CD4-positive, alpha-beta T cell (primary cell): ENCODE measurements at regions not wholly inside any gene's neighbourhood (a gene's known extent, or its start where the extent isn't known, plus 50 kb on each side); places are given as distances from the start of the nearest gene placed in this dataset.

ENCODE experiments used
- ATAC-seq: fragments of 200-7000 bp; cut with Tn5 transposase; one replicate; pipeline ENCODE4 v1.10.0; 2022; ENCODE audit warnings: mild to moderate bottlenecking; ENCODE audit not compliant: poor library complexity
- CTCF ChIA-PET: fragments of 350-600 bp; sonication (Branson Sonifier 250); formaldehyde crosslinking; loops from one replicate; lab custom pipeline; 2021; ENCODE audit warnings: antibody characterized with exemption, inconsistent platforms; lab: Charles Lee
- POLR2A ChIA-PET: fragments of 350-600 bp; sonication (Branson Sonifier 250); formaldehyde crosslinking; loops from one replicate; lab custom pipeline; 2021; ENCODE audit warnings: antibody characterized with exemption, inconsistent platforms; lab: Charles Lee
- DNase-seq, 14 experiments: peaks; one replicate each; pipeline ENCODE4 v3.0.0-alpha.2; 2013 to 2020; ENCODE audit warnings: mixed read lengths in 2 of 14
- H3K27ac ChIP-seq, 2 donors: one replicate each; pipeline versions ENCODE4 v1.5.1 to v1.7.0; 2013; ENCODE audit warnings: low read length in 2 of 2, low read depth in 1 of 2, mild to moderate bottlenecking in 1 of 2
- H3K27me3 ChIP-seq, 2 experiments: 1 replicate in 1 of 2; 2 replicates in 1 of 2; pipeline versions ENCODE4 v1.6.1 to v1.7.0; 2013; ENCODE audit warnings: low read length in 2 of 2, control low read depth in 1 of 2, mild to moderate bottlenecking in 1 of 2, moderate library complexity in 1 of 2; ENCODE audit not compliant: insufficient read depth in 2 of 2, control insufficient read depth in 1 of 2
- H3K36me3 ChIP-seq: one replicate; pipeline ENCODE4 v1.6.1; 2013; ENCODE audit warnings: low read length, control low read depth; ENCODE audit not compliant: insufficient read depth
- H3K4me1 ChIP-seq: one replicate; pipeline ENCODE4 v1.6.1; 2013; ENCODE audit warnings: low read length, control low read depth; ENCODE audit not compliant: insufficient read depth
- H3K4me3 ChIP-seq: one replicate; pipeline ENCODE4 v1.5.1; 2013; ENCODE audit warnings: mild to moderate bottlenecking, low read length, moderate library complexity
- H3K9me3 ChIP-seq, 2 experiments: 1 replicate in 1 of 2; 2 replicates in 1 of 2; pipeline versions ENCODE4 v1.6.1 to v1.7.0; 2013; ENCODE audit warnings: low read length in 2 of 2, mild to moderate bottlenecking in 2 of 2, control low read depth in 1 of 2, moderate library complexity in 1 of 2; ENCODE audit not compliant: control insufficient read depth in 1 of 2, insufficient read depth in 1 of 2
- H3K27ac Mint-ChIP-seq: one replicate; pipeline ENCODE4 v1.8.0; 2020; ENCODE audit warnings: mixed read lengths
- H3K27me3 Mint-ChIP-seq: one replicate; pipeline ENCODE4 v1.8.0; 2021; ENCODE audit warnings: mixed read lengths
- H3K36me3 Mint-ChIP-seq: one replicate; pipeline ENCODE4 v1.8.0; 2021; ENCODE audit warnings: low read depth, mixed read lengths
- H3K4me1 Mint-ChIP-seq: one replicate; pipeline ENCODE4 v1.8.0; 2021; ENCODE audit warnings: low read depth, mixed read lengths
- H3K4me3 Mint-ChIP-seq: one replicate; pipeline ENCODE4 v1.8.0; 2020; ENCODE audit warnings: mild to moderate bottlenecking, mixed read lengths
- H3K9me3 Mint-ChIP-seq: one replicate; pipeline ENCODE4 v1.8.0; 2020; ENCODE audit warnings: mixed read lengths
- intact Hi-C, 2 experiments: fragments of 100-400 bp; cut with DNase I in 1 of 2; cut with micrococcal nuclease in 1 of 2; formaldehyde crosslinking; loops; one replicate each; pipeline versions ENCODE4 v1.15.1 to v1.9.0; 2023 to 2025; cut with DNase I, micrococcal nuclease
- TF ChIP-seq, protein P1 (sequence below): fragments of 200-600 bp; IDR thresholded peaks from one replicate; pipeline ENCODE4 v1.8.0; 2022; ENCODE audit warnings: antibody characterized with exemption, mild to moderate bottlenecking

DNA sequence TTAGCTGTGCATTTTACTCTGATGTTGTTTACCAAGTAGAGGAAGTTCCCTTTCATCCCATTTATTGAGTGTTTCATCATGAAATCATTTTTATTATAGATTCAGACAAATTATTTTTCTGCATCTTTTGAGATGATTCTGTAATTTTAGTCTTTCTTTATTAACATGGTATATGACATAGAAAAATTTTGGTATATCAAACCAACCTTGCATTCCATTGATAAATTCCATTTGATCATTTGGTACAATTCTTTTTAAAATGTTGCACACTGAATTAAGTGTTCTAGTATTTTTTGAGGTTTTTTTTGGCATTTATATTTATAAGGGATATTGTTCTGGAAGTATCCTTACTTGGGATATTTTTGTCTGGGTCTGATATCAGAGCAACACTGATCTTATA, 308.4 kb downstream of the DLEU7 start:
- no peak overlapping the region for H3K27ac ChIP-seq
- H3K4me3 Mint-ChIP-seq: no peak overlapping the region
- intact Hi-C loops: loop anchor here in 1 of 2 experiments (10.0 kb wide), 2 partner anchors 380 to 450 kb away; no protein-coding TSS in a partner anchor
- TF ChIP-seq, protein P1, sequence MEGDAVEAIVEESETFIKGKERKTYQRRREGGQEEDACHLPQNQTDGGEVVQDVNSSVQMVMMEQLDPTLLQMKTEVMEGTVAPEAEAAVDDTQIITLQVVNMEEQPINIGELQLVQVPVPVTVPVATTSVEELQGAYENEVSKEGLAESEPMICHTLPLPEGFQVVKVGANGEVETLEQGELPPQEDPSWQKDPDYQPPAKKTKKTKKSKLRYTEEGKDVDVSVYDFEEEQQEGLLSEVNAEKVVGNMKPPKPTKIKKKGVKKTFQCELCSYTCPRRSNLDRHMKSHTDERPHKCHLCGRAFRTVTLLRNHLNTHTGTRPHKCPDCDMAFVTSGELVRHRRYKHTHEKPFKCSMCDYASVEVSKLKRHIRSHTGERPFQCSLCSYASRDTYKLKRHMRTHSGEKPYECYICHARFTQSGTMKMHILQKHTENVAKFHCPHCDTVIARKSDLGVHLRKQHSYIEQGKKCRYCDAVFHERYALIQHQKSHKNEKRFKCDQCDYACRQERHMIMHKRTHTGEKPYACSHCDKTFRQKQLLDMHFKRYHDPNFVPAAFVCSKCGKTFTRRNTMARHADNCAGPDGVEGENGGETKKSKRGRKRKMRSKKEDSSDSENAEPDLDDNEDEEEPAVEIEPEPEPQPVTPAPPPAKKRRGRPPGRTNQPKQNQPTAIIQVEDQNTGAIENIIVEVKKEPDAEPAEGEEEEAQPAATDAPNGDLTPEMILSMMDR: no peak
- CTCF ChIA-PET: no interaction called here
- DNase-seq: no peak
- H3K4me3 ChIP-seq: no peak overlapping the region
- H3K27me3 ChIP-seq: no peaks in the 10 kb centered on the region
- H3K36me3 Mint-ChIP-seq: peaks cover 13% of the 10 kb centered on the region
- no peaks in the 10 kb centered on the region for H3K36me3 ChIP-seq
- H3K9me3 Mint-ChIP-seq: peaks cover 15% of the 10 kb centered on the region
- ATAC-seq: no peak
- H3K9me3 ChIP-seq: peaks cover 11 to 30% of the 10 kb centered on the region in 2 experiments
- H3K4me1 ChIP-seq: no peaks in the 10 kb centered on the region
- H3K4me1 Mint-ChIP-seq: no peaks in the 10 kb centered on the region
- no peak overlapping the region for H3K27ac Mint-ChIP-seq
- POLR2A ChIA-PET: interaction anchor here (0.7 kb wide), 1 partner anchor 16 kb away, joined by 3 read pairs; no protein-coding TSS in a partner anchor
- peaks cover 6% of the 10 kb centered on the region for H3K27me3 Mint-ChIP-seq

DNA sequence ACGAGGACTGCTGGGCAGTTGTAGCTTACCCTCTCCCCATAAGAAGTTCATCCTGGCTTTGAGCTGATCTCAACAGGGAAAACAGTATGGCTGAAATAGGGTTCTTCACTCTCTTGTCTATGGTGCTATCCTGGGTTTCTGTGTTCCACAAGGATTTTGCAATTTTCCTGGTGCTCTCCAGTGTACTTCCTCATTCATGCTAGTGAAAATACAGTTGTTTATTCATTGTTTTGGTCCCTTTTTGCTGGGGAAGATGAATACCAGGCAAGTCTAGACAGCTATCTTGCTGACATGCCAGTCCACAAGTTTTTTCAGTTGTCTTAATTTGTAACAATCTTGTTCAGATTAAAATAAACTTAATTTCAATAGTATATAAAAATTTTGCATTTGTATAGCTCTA, 306.5 kb downstream of the DLEU7 start:
- intact Hi-C loops: loop anchor here in 1 of 2 experiments (10.0 kb wide), 2 partner anchors 378 to 452 kb away; no protein-coding TSS in a partner anchor
- POLR2A ChIA-PET: no interaction called here

GRCh38 chr13:50539791-50540530, 303.5 kb downstream of the DLEU7 start:
- CTCF ChIA-PET: no interaction called here
- Histone ChIP-seq H3K4me1 (no peaks in the 10 kb centered on the region), H3K27ac (no peak overlapping the region), H3K9me3 (peaks cover 11 to 26% of the 10 kb centered on the region in 2 experiments), H3K4me3 (no peak overlapping the region), H3K27me3 (no peaks in the 10 kb centered on the region), H3K36me3 (no peaks in the 10 kb centered on the region)
- intact Hi-C loops: loop anchor here in 1 of 2 experiments (10.0 kb wide), 2 partner anchors 375 to 455 kb away; no protein-coding TSS in a partner anchor
- ATAC-seq (no peak), DNase-seq (no peak)
- Mint-ChIP-seq H3K9me3 (peaks cover 9% of the 10 kb centered on the region), H3K4me1 (no peaks in the 10 kb centered on the region), H3K27me3 (peaks cover 6% of the 10 kb centered on the region), H3K4me3 (no peak overlapping the region), H3K36me3 (peaks cover 13% of the 10 kb centered on the region), H3K27ac (no peak overlapping the region)
- POLR2A ChIA-PET: no interaction called here
- TF ChIP-seq, protein P1: no peak

More for the DNA sequence above, 306.5 kb downstream of the DLEU7 start:
- Mint-ChIP-seq H3K9me3 (peaks cover 15% of the 10 kb centered on the region), H3K27me3 (peaks cover 6% of the 10 kb centered on the region), H3K27ac (no peak overlapping the region), H3K4me1 (no peaks in the 10 kb centered on the region), H3K36me3 (peaks cover 13% of the 10 kb centered on the region), H3K4me3 (no peak overlapping the region)
- DNase-seq: no peak
- Histone ChIP-seq H3K27me3 (no peaks in the 10 kb centered on the region), H3K27ac (no peak overlapping the region), H3K4me1 (no peaks in the 10 kb centered on the region), H3K9me3 (peaks cover 11 to 30% of the 10 kb centered on the region in 2 experiments), H3K4me3 (no peak overlapping the region), H3K36me3 (no peaks in the 10 kb centered on the region)
- no peak for ATAC-seq
- TF ChIP-seq, protein P1: no peak
- CTCF ChIA-PET: no interaction called here
